B cell (primary cell): ENCODE measurements at regions not wholly inside any gene's neighbourhood (a gene's known extent, or its start where the extent isn't known, plus 50 kb on each side); places are given as distances from the start of the nearest gene placed in this dataset.

Experiments used
- ATAC-seq: fragments of 200-7000 bp; cut with Tn5 transposase; one replicate; pipeline ENCODE4 v1.10.0; 2021; ENCODE audit warnings: low read depth, mild to moderate bottlenecking, moderate number of reproducible peaks, moderate library complexity
- CTCF ChIA-PET: fragments of 350-600 bp; sonication (Branson Sonifier 250); formaldehyde crosslinking; loops from one replicate; lab custom pipeline; 2021; ENCODE audit warnings: antibody characterized with exemption, inconsistent platforms; lab: Charles Lee
- POLR2A ChIA-PET: fragments of 350-600 bp; sonication (Branson Sonifier 250); formaldehyde crosslinking; loops from one replicate; lab custom pipeline; 2021; ENCODE audit warnings: antibody characterized with exemption; lab: Charles Lee
- DNase-seq: peaks from one replicate; pipeline ENCODE4 v3.0.0; 2013
- H2AFZ ChIP-seq: 2 replicates; pipeline ENCODE4 v1.6.1; 2012; ENCODE audit warnings: mild to moderate bottlenecking, low read depth, low read length; ENCODE audit not compliant: insufficient read depth, poor library complexity, severe bottlenecking
- H3K27ac ChIP-seq, 2 donors: 1 replicate in 1 of 2; 2 replicates in 1 of 2; pipeline ENCODE4 v1.5.1; 2012 to 2013; ENCODE audit warnings: low read length in 2 of 2, mild to moderate bottlenecking in 2 of 2, moderate library complexity in 1 of 2
- H3K27me3 ChIP-seq, 4 experiments: fragments of 200-600 bp in 1 of 4; sonication (generic) in 1 of 4; replicated peaks in 1 of 4; 1 replicate in 2 of 4; 2 replicates in 2 of 4; pipeline versions ENCODE4 v1.6.1 to v1.7.0; 2013 to 2016; ENCODE audit warnings: low read length in 3 of 4, mild to moderate bottlenecking in 2 of 4, mixed read lengths in 1 of 4, moderate library complexity in 1 of 4; ENCODE audit not compliant: insufficient read depth in 4 of 4, control insufficient read depth in 3 of 4; ENCODE audit errors: control extremely low read depth in 1 of 4
- H3K36me3 ChIP-seq, 2 experiments: replicated peaks in 1 of 2; 1 replicate in 1 of 2; 2 replicates in 1 of 2; pipeline versions ENCODE4 v1.6.1 to v1.7.1; 2013; ENCODE audit warnings: low read length in 1 of 2; ENCODE audit not compliant: insufficient read depth in 2 of 2, control insufficient read depth in 1 of 2; ENCODE audit errors: control extremely low read depth in 1 of 2, extremely low read depth in 1 of 2
- H3K4me1 ChIP-seq, 2 donors: fragments of 200-600 bp in 1 of 2; sonication (generic) in 1 of 2; 1 replicate in 1 of 2; 2 replicates in 1 of 2; pipeline versions ENCODE4 v1.5.1 to v1.6.1; 2013 to 2017; ENCODE audit warnings: low read length in 2 of 2; ENCODE audit not compliant: control insufficient read depth in 2 of 2, insufficient read depth in 2 of 2
- H3K4me2 ChIP-seq: replicated peaks from 2 replicates; pipeline ENCODE3; 2012; ENCODE audit warnings: mild to moderate bottlenecking, low read depth, low read length; ENCODE audit not compliant: poor library complexity, severe bottlenecking
- H3K4me3 ChIP-seq, 5 experiments: fragments of 200-600 bp in 1 of 5; sonication (generic) in 1 of 5; 1 replicate in 3 of 5; 2 replicates in 2 of 5; pipeline versions ENCODE4 v1.5.1 to v1.7.0; 2011 to 2016; ENCODE audit warnings: low read length in 4 of 5, mild to moderate bottlenecking in 4 of 5, low read depth in 2 of 5, control low read depth in 1 of 5, moderate library complexity in 1 of 5; ENCODE audit not compliant: insufficient read depth in 1 of 5; ENCODE audit errors: control extremely low read depth in 1 of 5, extremely low read depth in 1 of 5
- H3K79me2 ChIP-seq: fragments of 200-600 bp; sonication (generic); one replicate; pipeline ENCODE4 v1.6.0; 2016; ENCODE audit warnings: low read length; ENCODE audit not compliant: control insufficient read depth, insufficient read depth
- H3K9ac ChIP-seq: fragments of 200-600 bp; sonication (generic); 2 replicates; pipeline ENCODE4 v1.6.1; 2017; ENCODE audit warnings: mild to moderate bottlenecking, low read length, moderate library complexity
- H3K9me3 ChIP-seq, 3 donors: one replicate each; pipeline versions ENCODE4 v1.6.1 to v1.7.1; 2013; ENCODE audit warnings: low read length in 2 of 3; ENCODE audit not compliant: control insufficient read depth in 2 of 3, insufficient read depth in 1 of 3; ENCODE audit errors: control extremely low read depth in 1 of 3
- H4K20me1 ChIP-seq: 2 replicates; pipeline ENCODE4 v1.6.0; 2012; ENCODE audit warnings: mild to moderate bottlenecking, low read length; ENCODE audit not compliant: insufficient read depth, control insufficient read depth, poor library complexity, severe bottlenecking
- H3K27ac Mint-ChIP-seq: one replicate; pipeline ENCODE4 v1.8.0; 2021; ENCODE audit warnings: mixed read lengths
- H3K27me3 Mint-ChIP-seq: one replicate; pipeline ENCODE4 v1.8.0; 2021; ENCODE audit warnings: mixed read lengths
- H3K4me1 Mint-ChIP-seq: one replicate; pipeline ENCODE4 v1.8.0; 2021; ENCODE audit warnings: mixed read lengths
- H3K4me3 Mint-ChIP-seq: one replicate; pipeline ENCODE4 v1.8.0; 2021; ENCODE audit warnings: mixed read lengths
- H3K9me3 Mint-ChIP-seq: one replicate; pipeline ENCODE4 v1.8.0; 2022; ENCODE audit warnings: mixed read lengths; ENCODE audit not compliant: insufficient read depth
- EZH2 ChIP-seq: IDR thresholded peaks from 2 replicates; pipeline ENCODE4 v1.6.1; 2012; ENCODE audit warnings: borderline replicate concordance, low read depth, mild to moderate bottlenecking, moderate library complexity, low read length; ENCODE audit not compliant: insufficient read depth, poor library complexity, severe bottlenecking
- WGBS: methylation state at CpG from one replicate; pipeline ENCODE4 v1.1.5; 2013; ENCODE audit warnings: missing lambda C conversion rate; ENCODE audit not compliant: insufficient coverage; 5-methylcytosine and 5-hydroxymethylcytosine counted together
- intact Hi-C: fragments of 100-400 bp; cut with micrococcal nuclease; formaldehyde crosslinking; loops from one replicate; pipeline ENCODE4 v1.10.0; 2022
- TF ChIP-seq, protein P1 (sequence below): fragments of 200-600 bp; IDR thresholded peaks from one replicate; pipeline ENCODE4 v1.8.0; 2022; ENCODE audit warnings: antibody characterized with exemption, mild to moderate bottlenecking

DNA sequence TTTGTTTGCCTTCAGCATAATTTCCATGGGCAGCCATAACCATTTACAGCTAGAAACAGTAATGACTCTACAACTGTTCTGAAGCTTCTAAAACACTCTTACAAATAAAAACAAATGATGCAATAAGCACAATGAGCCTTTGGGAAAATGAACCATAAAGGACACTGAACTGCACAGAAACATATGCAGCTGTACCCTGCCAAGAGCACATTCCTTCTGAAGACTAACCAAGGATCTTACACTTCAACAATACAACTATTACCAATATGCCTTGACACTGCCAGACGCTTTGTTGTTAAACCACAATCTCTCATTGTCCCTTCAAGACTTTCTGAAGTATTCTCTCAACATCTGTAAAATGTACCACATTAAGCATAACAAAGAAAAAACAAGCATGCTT lies 104.2 kb upstream of the HMHB1 start:
- Mint-ChIP-seq H3K4me3 (no peak overlapping the region), H3K27me3 (peaks cover 3% of the 10 kb centered on the region), H3K4me1 (no peaks in the 10 kb centered on the region), H3K9me3 (no peaks in the 10 kb centered on the region), H3K27ac (no peak overlapping the region)
- ChIA-PET CTCF (interaction anchor here (1.1 kb wide), 1 partner anchor 496 kb away, joined by 3 read pairs; no protein-coding TSS in a partner anchor), POLR2A (no interaction called here)
- Histone ChIP-seq H3K27ac (no peak overlapping the region), H3K9ac (no peak overlapping the region), H3K4me3 (no peak overlapping the region), H3K9me3 (no peaks in the 10 kb centered on the region), H3K4me1 (no peaks in the 10 kb centered on the region), H3K27me3 (no peaks in the 10 kb centered on the region), H2AFZ (no peak overlapping the region), H3K79me2 (no peaks in the 10 kb centered on the region), H3K4me2 (no peak overlapping the region), H4K20me1 (no peaks in the 10 kb centered on the region), H3K36me3 (no peaks in the 10 kb centered on the region)
- no peak for DNase-seq
- no peak for ATAC-seq
- intact Hi-C loops, result no loop called here
- no peak for TF ChIP-seq EZH2
- TF ChIP-seq, protein P1, sequence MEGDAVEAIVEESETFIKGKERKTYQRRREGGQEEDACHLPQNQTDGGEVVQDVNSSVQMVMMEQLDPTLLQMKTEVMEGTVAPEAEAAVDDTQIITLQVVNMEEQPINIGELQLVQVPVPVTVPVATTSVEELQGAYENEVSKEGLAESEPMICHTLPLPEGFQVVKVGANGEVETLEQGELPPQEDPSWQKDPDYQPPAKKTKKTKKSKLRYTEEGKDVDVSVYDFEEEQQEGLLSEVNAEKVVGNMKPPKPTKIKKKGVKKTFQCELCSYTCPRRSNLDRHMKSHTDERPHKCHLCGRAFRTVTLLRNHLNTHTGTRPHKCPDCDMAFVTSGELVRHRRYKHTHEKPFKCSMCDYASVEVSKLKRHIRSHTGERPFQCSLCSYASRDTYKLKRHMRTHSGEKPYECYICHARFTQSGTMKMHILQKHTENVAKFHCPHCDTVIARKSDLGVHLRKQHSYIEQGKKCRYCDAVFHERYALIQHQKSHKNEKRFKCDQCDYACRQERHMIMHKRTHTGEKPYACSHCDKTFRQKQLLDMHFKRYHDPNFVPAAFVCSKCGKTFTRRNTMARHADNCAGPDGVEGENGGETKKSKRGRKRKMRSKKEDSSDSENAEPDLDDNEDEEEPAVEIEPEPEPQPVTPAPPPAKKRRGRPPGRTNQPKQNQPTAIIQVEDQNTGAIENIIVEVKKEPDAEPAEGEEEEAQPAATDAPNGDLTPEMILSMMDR, result no peak
- WGBS, result 100% methylated on average over 1 of the region's 1 CpG

DNA sequence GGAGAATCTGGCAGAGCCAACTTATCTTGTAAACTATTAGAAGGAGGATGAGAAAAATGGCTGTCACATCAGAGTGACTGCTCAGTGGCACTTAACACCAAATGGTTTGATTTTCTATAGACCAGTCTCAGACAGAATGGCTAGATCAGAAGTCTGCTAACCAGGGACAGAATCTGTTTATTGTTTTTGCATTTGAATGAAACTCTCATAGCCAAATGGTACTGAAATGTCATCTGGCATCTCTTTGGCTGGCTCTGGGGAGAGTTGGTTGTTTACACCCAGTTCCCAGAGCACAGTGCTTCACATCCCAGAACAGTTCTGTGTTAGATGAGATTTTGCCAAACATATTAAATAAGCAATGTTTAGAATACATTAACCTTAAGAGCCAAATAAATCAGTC lies 106.6 kb upstream of the HMHB1 start:
- CTCF ChIA-PET, result no interaction called here
- Histone ChIP-seq H3K36me3 (no peaks in the 10 kb centered on the region), H3K27ac (no peak overlapping the region), H3K4me2 (no peak overlapping the region), H3K79me2 (no peaks in the 10 kb centered on the region), H4K20me1 (no peaks in the 10 kb centered on the region), H3K9me3 (no peaks in the 10 kb centered on the region), H3K4me1 (no peaks in the 10 kb centered on the region), H2AFZ (no peak overlapping the region), H3K9ac (no peak overlapping the region), H3K4me3 (no peak overlapping the region), H3K27me3 (no peaks in the 10 kb centered on the region)
- ATAC-seq, result no peak
- POLR2A ChIA-PET, result no interaction called here
- Mint-ChIP-seq H3K9me3 (no peaks in the 10 kb centered on the region), H3K4me3 (no peak overlapping the region), H3K27me3 (peaks cover 3% of the 10 kb centered on the region), H3K27ac (no peak overlapping the region), H3K4me1 (no peaks in the 10 kb centered on the region)
- DNase-seq, result no peak
- TF ChIP-seq EZH2, result no peak
- TF ChIP-seq, protein P1, result no peak
- intact Hi-C loops, result no loop called here
